HepG2 (cell line): ENCODE measurements at regions not wholly inside any gene's neighbourhood (a gene's known extent, or its start where the extent isn't known, plus 50 kb on each side); places are given as distances from the start of the nearest gene placed in this dataset.

ENCODE experiments used
- EHMT2 ChIP-seq: fragments of 200-600 bp; sonication (generic); IDR thresholded peaks from 2 replicates; pipeline ENCODE4 v1.7.0; 2017; ENCODE audit warnings: antibody characterized with exemption, low read depth, low read length, borderline replicate concordance
- EZH2 ChIP-seq: conservative IDR thresholded peaks from 2 replicates; pipeline ENCODE4 v1.6.1; 2012; ENCODE audit warnings: mild to moderate bottlenecking, low read depth, low read length, moderate library complexity
- FOXA1 ChIP-seq, 2 experiments: fragments of 450-650 bp in 1 of 2; sonication (generic) in 1 of 2; formaldehyde crosslinking in 1 of 2; IDR thresholded peaks; 2 replicates each; pipeline versions ENCODE4 v1.4.0 to v1.6.1; 2016 to 2020; ENCODE audit warnings: missing genetic modification reagents in 1 of 2
- GATAD2A ChIP-seq: IDR thresholded peaks from 2 replicates; pipeline ENCODE4 v1.6.1; 2016
- MLLT10 ChIP-seq: sonication (generic); formaldehyde crosslinking; IDR thresholded peaks from 2 replicates; pipeline ENCODE4 v1.4.0; 2020; ENCODE audit warnings: missing genetic modification reagents
- SMC3 ChIP-seq: IDR thresholded peaks from 2 replicates; pipeline ENCODE4 v1.6.1; 2011; ENCODE audit warnings: low read length, improper control_type of control experiment
- TMF1 ChIP-seq: sonication (generic); formaldehyde crosslinking; IDR thresholded peaks from 2 replicates; pipeline ENCODE4 v1.8.1; 2022; ENCODE audit warnings: low read depth, missing genetic modification reagents
- ZNF224 ChIP-seq: sonication (generic); formaldehyde crosslinking; IDR thresholded peaks from 2 replicates; pipeline ENCODE4 v1.5.0; 2020; ENCODE audit warnings: mild to moderate bottlenecking, missing genetic modification reagents
- ZNF577 ChIP-seq: sonication (generic); formaldehyde crosslinking; IDR thresholded peaks from 2 replicates; pipeline ENCODE4 v1.4.0; 2020; ENCODE audit warnings: mild to moderate bottlenecking, low read depth, missing genetic modification reagents, borderline replicate concordance
- TF ChIP-seq, protein P1 (sequence below): sonication (generic); formaldehyde crosslinking; IDR thresholded peaks from 2 replicates; pipeline ENCODE4 v1.5.1; 2020; ENCODE audit warnings: missing genetic modification reagents, mild to moderate bottlenecking, borderline replicate concordance
- TF ChIP-seq, protein P2 (sequence below): sonication (generic); formaldehyde crosslinking; IDR thresholded peaks from 2 replicates; pipeline ENCODE4 v1.4.0; 2020; ENCODE audit warnings: missing genetic modification reagents
- TF ChIP-seq, protein P3 (sequence below): sonication (generic); formaldehyde crosslinking; IDR thresholded peaks from 2 replicates; pipeline ENCODE4 v1.5.0; 2020; ENCODE audit warnings: mild to moderate bottlenecking, missing genetic modification reagents, moderate library complexity

DNA sequence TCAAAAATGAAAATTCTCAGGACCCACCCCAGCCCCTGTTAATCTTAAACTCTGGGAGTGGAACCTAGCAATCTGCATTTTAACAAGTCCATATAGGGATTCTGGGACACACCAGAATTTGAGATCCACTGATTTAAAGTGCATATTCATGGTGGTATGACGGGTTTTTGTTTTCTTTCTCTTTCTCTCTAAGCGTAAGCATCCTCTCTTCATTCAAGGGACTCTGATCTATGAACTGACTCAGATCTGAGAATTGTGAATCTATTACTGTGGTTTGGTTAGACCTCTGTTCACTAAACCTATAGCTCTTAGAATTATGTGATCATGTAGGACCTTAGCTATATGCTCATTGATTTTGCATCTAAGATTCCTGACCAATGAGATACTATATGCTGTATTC is 565.2 kb downstream of the CCDC171 start:
- TF ChIP-seq EZH2, result no peak
- TF ChIP-seq, protein P1, sequence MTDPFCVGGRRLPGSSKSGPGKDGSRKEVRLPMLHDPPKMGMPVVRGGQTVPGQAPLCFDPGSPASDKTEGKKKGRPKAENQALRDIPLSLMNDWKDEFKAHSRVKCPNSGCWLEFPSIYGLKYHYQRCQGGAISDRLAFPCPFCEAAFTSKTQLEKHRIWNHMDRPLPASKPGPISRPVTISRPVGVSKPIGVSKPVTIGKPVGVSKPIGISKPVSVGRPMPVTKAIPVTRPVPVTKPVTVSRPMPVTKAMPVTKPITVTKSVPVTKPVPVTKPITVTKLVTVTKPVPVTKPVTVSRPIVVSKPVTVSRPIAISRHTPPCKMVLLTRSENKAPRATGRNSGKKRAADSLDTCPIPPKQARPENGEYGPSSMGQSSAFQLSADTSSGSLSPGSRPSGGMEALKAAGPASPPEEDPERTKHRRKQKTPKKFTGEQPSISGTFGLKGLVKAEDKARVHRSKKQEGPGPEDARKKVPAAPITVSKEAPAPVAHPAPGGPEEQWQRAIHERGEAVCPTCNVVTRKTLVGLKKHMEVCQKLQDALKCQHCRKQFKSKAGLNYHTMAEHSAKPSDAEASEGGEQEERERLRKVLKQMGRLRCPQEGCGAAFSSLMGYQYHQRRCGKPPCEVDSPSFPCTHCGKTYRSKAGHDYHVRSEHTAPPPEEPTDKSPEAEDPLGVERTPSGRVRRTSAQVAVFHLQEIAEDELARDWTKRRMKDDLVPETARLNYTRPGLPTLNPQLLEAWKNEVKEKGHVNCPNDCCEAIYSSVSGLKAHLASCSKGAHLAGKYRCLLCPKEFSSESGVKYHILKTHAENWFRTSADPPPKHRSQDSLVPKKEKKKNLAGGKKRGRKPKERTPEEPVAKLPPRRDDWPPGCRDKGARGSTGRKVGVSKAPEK, result no peak
- no peak for TF ChIP-seq FOXA1 (IDR thresholded peaks at IDR 0.05)
- TF ChIP-seq FOXA1 (CRISPR knock-in tag; IDR thresholded peaks at IDR 0.05), result no peak
- no peak for TF ChIP-seq SMC3
- TF ChIP-seq GATAD2A (CRISPR knock-in tag), result no peak
- no peak for TF ChIP-seq ZNF224 (CRISPR knock-in tag)
- no peak for TF ChIP-seq ZNF577 (CRISPR knock-in tag)
- TF ChIP-seq MLLT10 (CRISPR knock-in tag), result no peak
- TF ChIP-seq, protein P2, sequence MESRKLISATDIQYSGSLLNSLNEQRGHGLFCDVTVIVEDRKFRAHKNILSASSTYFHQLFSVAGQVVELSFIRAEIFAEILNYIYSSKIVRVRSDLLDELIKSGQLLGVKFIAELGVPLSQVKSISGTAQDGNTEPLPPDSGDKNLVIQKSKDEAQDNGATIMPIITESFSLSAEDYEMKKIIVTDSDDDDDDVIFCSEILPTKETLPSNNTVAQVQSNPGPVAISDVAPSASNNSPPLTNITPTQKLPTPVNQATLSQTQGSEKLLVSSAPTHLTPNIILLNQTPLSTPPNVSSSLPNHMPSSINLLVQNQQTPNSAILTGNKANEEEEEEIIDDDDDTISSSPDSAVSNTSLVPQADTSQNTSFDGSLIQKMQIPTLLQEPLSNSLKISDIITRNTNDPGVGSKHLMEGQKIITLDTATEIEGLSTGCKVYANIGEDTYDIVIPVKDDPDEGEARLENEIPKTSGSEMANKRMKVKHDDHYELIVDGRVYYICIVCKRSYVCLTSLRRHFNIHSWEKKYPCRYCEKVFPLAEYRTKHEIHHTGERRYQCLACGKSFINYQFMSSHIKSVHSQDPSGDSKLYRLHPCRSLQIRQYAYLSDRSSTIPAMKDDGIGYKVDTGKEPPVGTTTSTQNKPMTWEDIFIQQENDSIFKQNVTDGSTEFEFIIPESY (CRISPR knock-in tag), result no peak
- TF ChIP-seq EHMT2, result no peak
- no peak for TF ChIP-seq TMF1 (CRISPR knock-in tag)
- TF ChIP-seq, protein P3, sequence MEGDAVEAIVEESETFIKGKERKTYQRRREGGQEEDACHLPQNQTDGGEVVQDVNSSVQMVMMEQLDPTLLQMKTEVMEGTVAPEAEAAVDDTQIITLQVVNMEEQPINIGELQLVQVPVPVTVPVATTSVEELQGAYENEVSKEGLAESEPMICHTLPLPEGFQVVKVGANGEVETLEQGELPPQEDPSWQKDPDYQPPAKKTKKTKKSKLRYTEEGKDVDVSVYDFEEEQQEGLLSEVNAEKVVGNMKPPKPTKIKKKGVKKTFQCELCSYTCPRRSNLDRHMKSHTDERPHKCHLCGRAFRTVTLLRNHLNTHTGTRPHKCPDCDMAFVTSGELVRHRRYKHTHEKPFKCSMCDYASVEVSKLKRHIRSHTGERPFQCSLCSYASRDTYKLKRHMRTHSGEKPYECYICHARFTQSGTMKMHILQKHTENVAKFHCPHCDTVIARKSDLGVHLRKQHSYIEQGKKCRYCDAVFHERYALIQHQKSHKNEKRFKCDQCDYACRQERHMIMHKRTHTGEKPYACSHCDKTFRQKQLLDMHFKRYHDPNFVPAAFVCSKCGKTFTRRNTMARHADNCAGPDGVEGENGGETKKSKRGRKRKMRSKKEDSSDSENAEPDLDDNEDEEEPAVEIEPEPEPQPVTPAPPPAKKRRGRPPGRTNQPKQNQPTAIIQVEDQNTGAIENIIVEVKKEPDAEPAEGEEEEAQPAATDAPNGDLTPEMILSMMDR (CRISPR knock-in tag), result no peak
